GM12878 (cell line): ENCODE measurements at regions not wholly inside any gene's neighbourhood (a gene's known extent, or its start where the extent isn't known, plus 50 kb on each side); places are given as distances from the start of the nearest gene placed in this dataset.

Source experiments
- ATAC-seq: fragments of 200-7000 bp; cut with Tn5 transposase; 3 replicates; pipeline ENCODE4 v1.9.1; 2020; ENCODE audit warnings: mild to moderate bottlenecking, moderate library complexity
- BruUV-seq: library from RNA; stranded (reverse); fragments of 400-500 nt; replicated peaks from 2 replicates; lab custom pipeline; 2021; lab: Mats Ljungman, UMichigan
- CTCF ChIA-PET: fragments of 300-600 bp; sonication (Branson Sonifier 250); formaldehyde crosslinking; extraction: SDS; loops from one replicate; lab custom pipeline; 2021; ENCODE audit warnings: inconsistent platforms; lab: Yijun Ruan, JAX
- POLR2A ChIA-PET: fragments of 350-600 bp; formaldehyde crosslinking; extraction: SDS; loops from one replicate; lab custom pipeline; 2021; ENCODE audit warnings: inconsistent platforms; lab: Charles Lee
- RAD21 ChIA-PET: fragments of 300-600 bp; sonication (Branson Sonifier 250); formaldehyde crosslinking; loops from one replicate; lab custom pipeline; 2023; ENCODE audit warnings: antibody characterized with exemption; ENCODE audit not compliant: unreplicated experiment; lab: Charles Lee
- SMC1A ChIA-PET: fragments of 300-600 bp; sonication (Branson Sonifier 250); formaldehyde crosslinking; loops from one replicate; lab custom pipeline; 2023; ENCODE audit not compliant: unreplicated experiment, uncharacterized antibody; lab: Charles Lee
- DNase-seq: peaks from one replicate; pipeline ENCODE4 v3.0.0-alpha.2; 2011; ENCODE audit warnings: low read depth, low spot score
- FAIRE-seq: peaks from 3 replicates; lab custom pipeline; 2011; peaks lifted over from hg19 to GRCh38; lab: Jason Lieb, UNC
- H2AFZ ChIP-seq: 2 replicates; pipeline ENCODE4 v1.6.0; 2011; ENCODE audit warnings: low read depth, low read length, control low read depth; ENCODE audit not compliant: control insufficient read depth
- H3K27ac ChIP-seq: 2 replicates; pipeline ENCODE4 v1.5.1; 2011; ENCODE audit warnings: control low read depth; ENCODE audit not compliant: control insufficient read depth, insufficient read depth
- H3K27me3 ChIP-seq, 2 experiments: replicated peaks in 1 of 2; 2 replicates each; pipeline versions ENCODE4 v1.6.0 to v1.6.1; 2011; ENCODE audit warnings: low read length in 1 of 2; ENCODE audit not compliant: control insufficient read depth in 2 of 2, insufficient read depth in 2 of 2
- H3K36me3 ChIP-seq, 2 experiments: 2 replicates each; pipeline ENCODE4 v1.5.1; 2011; ENCODE audit warnings: low read length in 1 of 2; ENCODE audit not compliant: control insufficient read depth in 2 of 2, insufficient read depth in 2 of 2
- H3K4me1 ChIP-seq: 2 replicates; pipeline ENCODE4 v1.6.1; 2011; ENCODE audit warnings: mild to moderate bottlenecking, low read length, moderate library complexity, mixed read lengths; ENCODE audit not compliant: control insufficient read depth, insufficient read depth
- H3K4me2 ChIP-seq: 2 replicates; pipeline ENCODE4 v1.6.0; 2011; ENCODE audit warnings: control low read depth; ENCODE audit not compliant: control insufficient read depth, insufficient read depth
- H3K4me3 ChIP-seq: fragments of 200-600 bp; sonication (generic); 2 replicates; pipeline ENCODE4 v1.5.1; 2016
- H3K79me2 ChIP-seq: 2 replicates; pipeline ENCODE4 v1.6.0; 2011; ENCODE audit warnings: low read length; ENCODE audit not compliant: control insufficient read depth, insufficient read depth
- H3K9ac ChIP-seq: 2 replicates; pipeline ENCODE4 v1.8.0; 2011; ENCODE audit warnings: low read length, control low read depth, mixed read lengths; ENCODE audit not compliant: control insufficient read depth, insufficient read depth
- H3K9me3 ChIP-seq: replicated peaks from 3 replicates; pipeline ENCODE4 v1.5.1; 2011; ENCODE audit warnings: mild to moderate bottlenecking, low read length; ENCODE audit not compliant: control insufficient read depth, insufficient read depth
- H4K20me1 ChIP-seq: 2 replicates; pipeline ENCODE4 v1.6.0; 2011; ENCODE audit not compliant: control insufficient read depth, insufficient read depth
- EGR1 ChIP-seq, 2 experiments: IDR thresholded peaks; 1 replicate in 1 of 2; 2 replicates in 1 of 2; pipeline ENCODE4 v1.6.1; 2011 to 2012; ENCODE audit warnings: low read depth in 2 of 2, low read length in 2 of 2, borderline replicate concordance in 1 of 2, mild to moderate bottlenecking in 1 of 2, moderate library complexity in 1 of 2
- FOXK2 ChIP-seq: fragments of 450-650 bp; IDR thresholded peaks from 2 replicates; pipeline ENCODE4 v1.6.1; 2017; ENCODE audit warnings: mild to moderate bottlenecking, moderate library complexity
- FOXM1 ChIP-seq: IDR thresholded peaks from 2 replicates; pipeline ENCODE4 v1.6.1; 2012; ENCODE audit warnings: low read depth, mild to moderate bottlenecking, inconsistent platforms, low read length, moderate library complexity
- KLF5 ChIP-seq: fragments of 450-650 bp; IDR thresholded peaks from 2 replicates; pipeline ENCODE4 v1.6.1; 2014; ENCODE audit warnings: mild to moderate bottlenecking; ENCODE audit not compliant: partially characterized antibody
- MEF2B ChIP-seq: fragments of 450-650 bp; IDR thresholded peaks from 2 replicates; pipeline ENCODE4 v1.6.1; 2018; ENCODE audit warnings: mild to moderate bottlenecking, moderate library complexity; ENCODE audit not compliant: partially characterized antibody, poor library complexity, severe bottlenecking
- NFYB ChIP-seq: IDR thresholded peaks from 2 replicates; pipeline ENCODE4 v1.6.1; 2011; ENCODE audit warnings: low read depth, mild to moderate bottlenecking, low read length, improper control_type of control experiment, moderate library complexity; ENCODE audit not compliant: insufficient read depth
- RBBP5 ChIP-seq: fragments of 200-600 bp; sonication (generic); conservative IDR thresholded peaks from 2 replicates; pipeline ENCODE4 v1.6.1; 2016
- SIX5 ChIP-seq: IDR thresholded peaks from 2 replicates; pipeline ENCODE4 v1.6.1; 2011; ENCODE audit warnings: mild to moderate bottlenecking, low read depth, low read length, moderate library complexity; ENCODE audit not compliant: severe bottlenecking
- SKIL ChIP-seq: fragments of 450-650 bp; IDR thresholded peaks from 2 replicates; pipeline ENCODE4 v1.6.1; 2017; ENCODE audit warnings: mild to moderate bottlenecking, low read depth, inconsistent platforms; ENCODE audit not compliant: poor library complexity, severe bottlenecking
- ZBTB33 ChIP-seq: fragments of 450-650 bp; IDR thresholded peaks from 2 replicates; pipeline ENCODE4 v1.6.1; 2017; ENCODE audit warnings: mild to moderate bottlenecking
- WGBS: methylation state at CpG from one replicate; pipeline ENCODE4 v1.1.6; 2016; ENCODE audit warnings: low lambda C conversion rate; ENCODE audit not compliant: insufficient replicate concordance, insufficient coverage; ENCODE audit errors: missing lambda C conversion rate; 5-methylcytosine and 5-hydroxymethylcytosine counted together
- in situ Hi-C: fragments of 300-500 bp; cut with MboI; formaldehyde crosslinking; loops from 9 replicates; pipeline ENCODE4 v1.14.3; 2018; ENCODE audit warnings: mixed read lengths
- intact Hi-C: fragments of 100-400 bp; cut with micrococcal nuclease; formaldehyde crosslinking; loops from one replicate; pipeline ENCODE4 v1.14.2; 2022; ENCODE audit not compliant: unreplicated experiment

GRCh38 chr2:200048421-200048820 lies 93.0 kb downstream of the MAIP1 start (continued):
- TF ChIP-seq RBBP5 (no peak), SIX5 (no peak), FOXM1 (no peak), FOXK2 (no peak), NFYB (no peak)

- no peaks in the 10 kb centered on the region; the same call in 2 of the 3 replicates for H3K9me3 ChIP-seq
- in situ Hi-C loops (no loop called here), intact Hi-C loops (no loop called here)
- DNase-seq (no peak), ATAC-seq (no peak), FAIRE-seq (no peak)
- H3K36me3 ChIP-seq: no peaks in the 10 kb centered on the region
- no peaks in the 10 kb centered on the region for H4K20me1 ChIP-seq
- TF ChIP-seq KLF5: no peak
- no peak for TF ChIP-seq ZBTB33
- TF ChIP-seq SKIL: no peak
- no peak for TF ChIP-seq MEF2B
- TF ChIP-seq EGR1 (IDR thresholded peaks at IDR 0.05; ENCODE audit: borderline replicate concordance in 1 of 2, low read depth in 2 of 2, low read length in 2 of 2): no peak
- no peaks in the 10 kb centered on the region for H3K79me2 ChIP-seq
- no peak overlapping the region for H3K4me3 ChIP-seq
- 41% methylated on average over 3 of the region's 3 CpGs for WGBS
- H3K4me1 ChIP-seq: no peaks in the 10 kb centered on the region
- ChIA-PET CTCF (interaction anchor here (0.6 kb wide), 1 partner anchor 1716 kb away, joined by 3 read pairs; no protein-coding TSS in a partner anchor), POLR2A (no interaction called here), SMC1A (no interaction called here), RAD21 (no interaction called here)
- no TSS peak for BruUV-seq
- H3K4me2 ChIP-seq: no peak overlapping the region
- no peak overlapping the region for H3K27ac ChIP-seq
- no peak overlapping the region for H2AFZ ChIP-seq
- H3K9ac ChIP-seq: no peak overlapping the region
- peaks cover 0 to 3% of the 10 kb centered on the region in 2 experiments; a peak in 1 of 4 replicates for H3K27me3 ChIP-seq
These were observed 93.7 kb downstream of the MAIP1 start for GRCh38 chr2:200049086-200049485.
